ENCODE measurements at regions not wholly inside any gene's neighbourhood (a gene's known extent, or its start where the extent isn't known, plus 50 kb on each side); places are given as distances from the start of the nearest gene placed in this dataset.

- TF ChIP-seq, protein P1, sequence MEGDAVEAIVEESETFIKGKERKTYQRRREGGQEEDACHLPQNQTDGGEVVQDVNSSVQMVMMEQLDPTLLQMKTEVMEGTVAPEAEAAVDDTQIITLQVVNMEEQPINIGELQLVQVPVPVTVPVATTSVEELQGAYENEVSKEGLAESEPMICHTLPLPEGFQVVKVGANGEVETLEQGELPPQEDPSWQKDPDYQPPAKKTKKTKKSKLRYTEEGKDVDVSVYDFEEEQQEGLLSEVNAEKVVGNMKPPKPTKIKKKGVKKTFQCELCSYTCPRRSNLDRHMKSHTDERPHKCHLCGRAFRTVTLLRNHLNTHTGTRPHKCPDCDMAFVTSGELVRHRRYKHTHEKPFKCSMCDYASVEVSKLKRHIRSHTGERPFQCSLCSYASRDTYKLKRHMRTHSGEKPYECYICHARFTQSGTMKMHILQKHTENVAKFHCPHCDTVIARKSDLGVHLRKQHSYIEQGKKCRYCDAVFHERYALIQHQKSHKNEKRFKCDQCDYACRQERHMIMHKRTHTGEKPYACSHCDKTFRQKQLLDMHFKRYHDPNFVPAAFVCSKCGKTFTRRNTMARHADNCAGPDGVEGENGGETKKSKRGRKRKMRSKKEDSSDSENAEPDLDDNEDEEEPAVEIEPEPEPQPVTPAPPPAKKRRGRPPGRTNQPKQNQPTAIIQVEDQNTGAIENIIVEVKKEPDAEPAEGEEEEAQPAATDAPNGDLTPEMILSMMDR (IDR thresholded peaks at IDR 0.05 in 8 of 11, conservative IDR thresholded peaks at IDR 0.05 in 3 of 11) = no peak
- TF ChIP-seq POLR2AphosphoS5 (IDR thresholded peaks at IDR 0.05) = no peak
- no peak for TF ChIP-seq POLR2A (IDR thresholded peaks at IDR 0.05)
Observed at GRCh38 chr15:98403169-98403568, 245.2 kb upstream of the IGF1R start.

All from spleen (tissue), 7 donors.